NK-92 (cell line): ENCODE measurements at regions not wholly inside any gene's neighbourhood (a gene's known extent, or its start where the extent isn't known, plus 50 kb on each side); places are given as distances from the start of the nearest gene placed in this dataset.

Experiments
- DNase-seq: peaks from one replicate; lab custom pipeline; 2025; ENCODE audit not compliant: unreplicated experiment; lab: John Stamatoyannopoulos, UW

DNA sequence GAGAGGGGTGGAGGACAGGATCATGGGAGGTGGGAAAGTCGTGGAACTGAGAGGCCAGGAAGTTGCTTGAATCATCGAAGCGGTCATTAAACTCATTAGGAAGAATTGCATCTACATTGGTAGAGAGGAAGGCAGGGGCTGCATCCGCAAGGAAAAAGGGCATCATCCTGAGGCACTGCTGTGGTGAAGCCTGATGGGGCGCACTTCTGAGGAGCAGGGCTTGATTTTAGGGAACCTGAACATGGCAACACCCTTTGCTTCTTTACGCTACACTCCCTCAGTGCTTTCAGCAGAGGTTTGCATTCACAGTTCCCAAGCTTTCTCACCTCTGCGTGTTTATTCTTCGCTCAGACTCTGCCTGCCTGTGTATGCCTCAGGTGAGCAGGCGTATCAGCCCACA, 352.0 kb upstream of the RAB6C start:
- DNase-seq: no peak

DNA sequence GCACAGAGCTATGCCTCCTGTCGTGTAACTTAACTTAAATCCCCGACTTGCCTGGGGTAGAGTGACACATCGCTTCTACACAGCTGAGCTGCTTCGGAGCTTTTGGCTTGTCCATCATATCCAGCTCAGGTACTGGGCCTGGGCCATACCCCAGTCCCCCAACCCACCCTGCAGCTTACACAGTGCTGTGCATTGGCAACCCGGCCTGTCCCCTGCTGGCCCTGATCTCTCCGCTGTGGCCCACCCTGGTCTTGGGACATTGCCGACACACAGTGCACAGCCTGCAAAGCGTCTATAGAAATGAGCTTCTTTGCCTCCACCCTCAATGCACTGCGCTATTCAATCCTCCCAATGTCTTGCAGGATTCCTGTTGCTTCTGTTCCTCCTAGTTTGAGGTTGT, 342.8 kb upstream of the RAB6C start:
- no peak for DNase-seq

DNA sequence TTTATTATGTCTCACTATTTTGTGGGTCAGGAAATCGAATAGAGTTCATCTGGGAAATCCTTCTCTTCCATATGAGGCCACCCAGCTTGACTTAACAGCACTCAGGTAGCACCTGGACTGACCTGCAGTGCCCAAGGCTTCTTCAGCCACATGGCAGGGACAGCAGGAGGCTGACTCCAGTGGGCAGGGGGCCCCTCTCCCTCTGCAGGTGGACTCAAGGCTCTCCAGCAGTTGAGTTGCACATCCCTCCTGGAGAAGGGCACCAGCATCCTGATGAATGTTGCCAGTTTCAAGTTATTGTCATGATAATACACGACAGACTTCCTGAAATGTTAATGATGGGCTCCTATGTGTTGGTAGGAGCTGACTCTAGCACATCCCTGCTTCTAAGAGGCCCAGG, 338.1 kb upstream of the RAB6C start:
- DNase-seq: no peak

DNA sequence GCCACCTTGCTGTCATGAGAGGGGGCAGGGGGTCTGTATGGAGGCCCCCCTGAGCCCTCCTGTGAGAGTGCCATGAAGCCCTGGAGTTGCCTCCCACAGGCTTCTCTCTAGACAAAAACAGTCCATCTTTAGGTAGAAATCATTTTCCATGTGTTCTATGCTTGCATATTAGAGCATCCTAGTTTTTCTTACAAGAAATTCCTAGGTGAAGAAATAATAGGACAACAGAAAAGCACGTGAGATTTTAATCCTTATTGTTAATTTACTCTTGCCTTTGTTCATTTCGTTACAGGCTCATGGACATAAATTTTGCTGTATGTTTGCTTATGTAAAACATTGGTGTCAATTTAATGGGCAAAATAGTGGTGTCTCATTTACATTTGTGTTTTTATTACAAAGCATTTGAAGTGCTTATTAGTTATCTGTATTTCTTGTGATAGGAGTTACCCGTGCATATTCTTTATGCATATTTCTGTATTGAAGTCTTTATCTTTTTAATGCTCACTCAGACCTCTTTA, 336.9 kb upstream of the RAB6C start:
- DNase-seq: no peak

DNA sequence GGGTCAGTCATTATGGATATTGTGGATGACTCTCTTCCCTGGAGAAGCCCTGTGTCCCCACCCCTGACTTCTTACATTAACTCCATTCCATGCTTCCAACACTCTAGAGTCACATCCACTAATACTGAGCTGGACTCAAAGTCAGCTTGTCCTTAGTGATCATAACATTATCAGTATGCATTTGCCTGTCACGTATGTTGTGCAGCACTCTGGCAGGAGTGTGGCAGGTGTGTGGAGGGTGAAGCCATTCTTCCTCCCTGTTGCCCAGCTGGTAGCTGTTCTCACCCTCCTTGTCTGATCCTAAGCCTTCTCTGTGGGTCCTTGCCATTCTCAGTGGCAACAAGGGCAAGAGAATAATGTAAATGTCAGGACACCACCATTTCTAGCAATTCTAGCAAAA, 334.1 kb upstream of the RAB6C start:
- DNase-seq: no peak

DNA sequence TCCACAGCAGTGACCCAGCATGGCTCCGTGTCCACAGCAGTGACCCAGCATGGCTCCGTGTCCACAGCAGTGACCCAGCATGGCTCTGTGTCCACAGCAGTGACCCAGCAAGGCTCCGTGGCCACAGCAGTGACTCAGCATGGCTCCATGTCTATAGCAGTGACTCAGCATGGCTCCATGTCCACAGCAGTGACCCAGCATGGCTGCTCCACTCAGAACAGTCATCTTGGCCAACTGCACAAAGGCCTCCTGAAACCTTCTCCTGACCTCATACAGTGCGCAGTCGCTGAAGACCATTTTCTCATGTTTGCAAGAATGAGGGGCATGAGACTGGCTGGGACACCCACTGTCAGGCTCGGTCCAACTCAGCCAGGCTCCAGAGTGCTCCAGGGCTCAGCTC, 333.4 kb upstream of the RAB6C start:
- no peak for DNase-seq

DNA sequence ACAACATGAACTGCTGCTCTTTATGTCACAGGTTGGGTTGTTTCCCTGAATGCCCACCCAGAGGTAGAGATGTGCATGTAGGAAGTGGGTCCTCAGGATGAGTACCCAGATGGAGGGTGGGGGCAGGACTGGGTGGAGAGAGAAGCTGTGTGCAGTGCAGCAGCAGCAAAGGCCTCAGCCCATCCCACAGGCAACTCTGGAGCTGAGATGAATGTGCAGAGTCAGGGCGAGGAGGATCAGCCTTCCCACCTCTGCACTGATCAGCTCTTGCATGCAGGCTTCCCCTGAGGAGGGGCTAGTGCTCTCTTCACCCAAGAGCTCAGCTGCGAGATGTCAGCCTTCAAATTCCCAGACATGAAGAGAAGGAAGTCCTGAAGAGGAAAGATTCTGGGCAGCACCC, 326.2 kb upstream of the RAB6C start:
- no peak for DNase-seq

DNA sequence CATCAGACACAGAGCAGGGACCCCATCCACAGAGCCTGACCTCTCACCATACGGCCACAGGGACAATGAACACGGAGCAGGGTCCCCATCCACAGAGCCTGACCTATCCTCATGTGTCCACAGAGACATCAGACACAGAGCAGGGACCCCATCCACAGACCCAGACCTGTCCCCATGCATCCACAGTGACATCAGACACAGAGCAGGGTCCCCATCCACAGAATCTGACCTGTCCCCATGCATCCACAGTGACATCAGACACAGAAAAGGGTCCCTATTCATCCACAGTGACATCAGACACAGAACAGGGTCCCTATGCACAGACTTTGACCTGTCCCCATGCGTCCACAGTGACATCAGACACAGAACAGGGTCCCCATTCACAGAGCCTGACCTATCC, 325.1 kb upstream of the RAB6C start:
- DNase-seq: no peak

DNA sequence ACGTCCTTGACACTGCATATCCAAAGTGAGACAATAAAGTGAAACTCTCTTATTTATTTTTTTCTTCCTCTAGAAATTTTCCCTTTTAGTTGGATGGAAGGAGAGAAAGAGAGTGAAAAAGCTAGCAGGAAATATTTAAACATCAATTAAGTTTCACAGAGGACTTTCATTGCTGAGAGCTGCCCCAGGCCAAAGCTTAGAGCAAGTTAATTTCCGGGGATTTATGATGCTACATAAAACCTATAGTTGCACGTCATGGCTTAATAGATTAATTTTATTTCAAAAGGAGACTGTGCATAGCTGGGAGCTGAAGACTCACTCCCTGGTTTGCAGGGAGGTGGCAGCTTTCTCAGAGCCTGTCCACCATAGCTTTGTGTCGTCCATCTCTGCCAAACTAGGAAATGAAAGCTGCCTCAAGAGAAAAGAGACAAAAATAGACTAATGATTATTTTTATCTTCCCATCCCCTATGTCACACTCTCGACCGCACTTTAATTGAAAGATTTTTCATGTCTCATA, 323.3 kb upstream of the RAB6C start:
- no peak for DNase-seq

DNA sequence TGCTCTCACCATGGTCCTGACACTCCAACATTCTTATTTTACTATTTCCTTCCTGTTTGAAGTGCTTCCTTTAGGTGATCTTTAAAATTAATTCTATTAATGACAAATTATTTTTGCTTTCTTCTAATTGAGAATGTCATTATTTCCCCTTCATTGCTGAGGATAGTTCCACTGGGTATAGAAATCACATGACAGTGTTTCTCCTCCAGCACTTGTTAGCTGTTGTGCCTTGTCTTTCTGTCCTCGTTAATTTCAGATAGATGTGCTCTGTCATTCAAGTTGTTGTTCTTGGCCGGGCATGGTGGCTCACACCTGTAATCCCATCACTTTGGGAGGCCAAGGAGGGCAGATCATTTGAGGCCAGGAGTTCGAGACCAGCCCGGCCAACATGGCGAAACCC, 321.0 kb upstream of the RAB6C start:
- DNase-seq: no peak

DNA sequence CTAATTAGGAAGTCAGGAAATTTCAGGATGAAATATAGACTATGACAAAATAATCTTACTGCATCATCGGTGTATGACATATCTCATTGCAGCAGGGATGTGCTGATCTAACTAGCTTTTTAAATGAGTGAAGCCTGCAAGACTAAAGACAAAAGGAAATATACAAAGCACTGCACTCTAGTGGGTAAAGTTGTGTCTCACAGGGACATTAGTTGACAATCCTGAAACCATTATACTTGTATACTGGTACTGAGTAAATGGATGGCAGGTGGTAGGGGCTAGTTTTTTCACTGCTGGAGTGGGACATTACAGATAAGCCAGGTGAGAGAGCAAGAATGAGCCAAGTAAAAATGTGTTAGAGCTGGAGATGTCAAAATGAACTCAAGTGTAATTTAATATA, 317.5 kb upstream of the RAB6C start:
- DNase-seq: no peak

DNA sequence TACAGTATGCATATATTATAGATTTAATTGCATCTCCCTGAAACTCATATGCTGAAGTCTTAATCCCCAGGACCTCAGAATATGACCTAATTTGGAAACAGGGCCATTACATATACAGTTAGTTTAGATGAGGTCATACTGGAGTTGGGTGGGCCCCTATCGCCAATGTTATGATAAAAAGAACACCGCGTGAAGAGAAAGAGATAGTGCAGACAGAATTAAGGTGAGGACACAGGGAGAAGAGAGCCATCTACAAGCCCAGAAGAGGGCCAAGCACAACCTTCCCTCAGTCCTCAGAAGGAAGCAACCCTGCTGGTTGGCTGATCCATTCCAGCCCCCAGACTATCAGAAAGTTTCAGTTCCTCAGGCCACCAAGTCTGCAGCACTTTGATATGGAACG, 311.9 kb upstream of the RAB6C start:
- no peak for DNase-seq

DNA sequence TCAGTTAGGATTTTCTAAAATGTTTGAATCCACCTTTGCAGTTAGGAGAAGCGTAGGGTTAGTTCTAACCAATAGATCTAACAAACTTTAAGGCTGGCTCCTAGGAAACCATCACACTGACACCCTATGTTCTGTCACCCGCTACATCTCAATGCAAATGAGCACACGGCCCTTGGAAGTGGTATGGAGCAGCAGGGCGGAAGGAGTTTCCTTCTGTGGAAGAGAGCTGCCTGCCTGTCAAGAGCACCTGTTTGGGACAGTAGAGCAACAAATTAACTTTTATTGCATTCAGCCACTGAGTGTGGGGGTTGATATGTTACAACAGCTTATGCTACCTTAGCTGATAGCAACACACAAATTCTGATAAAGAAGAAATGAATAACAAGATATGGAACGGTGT, 306.9 kb upstream of the RAB6C start:
- no peak for DNase-seq

DNA sequence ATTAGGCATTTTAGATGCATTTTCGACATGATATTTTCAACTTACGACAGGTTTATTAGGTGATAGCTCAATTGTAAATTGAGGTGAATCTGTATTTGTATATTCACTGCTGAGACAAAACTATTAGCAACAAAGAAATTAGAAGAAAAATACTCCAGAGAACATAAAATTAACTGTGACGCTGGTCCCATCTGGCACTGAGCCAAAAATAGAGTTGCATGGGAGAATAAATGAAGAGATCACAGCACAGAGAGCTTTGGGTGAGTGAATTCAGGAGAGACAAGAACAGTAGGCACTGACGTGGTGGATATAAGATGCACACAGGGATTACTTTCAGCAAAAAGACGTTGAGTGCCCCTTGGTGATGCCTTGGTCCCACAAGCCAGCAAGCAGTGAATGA, 306.2 kb upstream of the RAB6C start:
- DNase-seq: no peak

DNA sequence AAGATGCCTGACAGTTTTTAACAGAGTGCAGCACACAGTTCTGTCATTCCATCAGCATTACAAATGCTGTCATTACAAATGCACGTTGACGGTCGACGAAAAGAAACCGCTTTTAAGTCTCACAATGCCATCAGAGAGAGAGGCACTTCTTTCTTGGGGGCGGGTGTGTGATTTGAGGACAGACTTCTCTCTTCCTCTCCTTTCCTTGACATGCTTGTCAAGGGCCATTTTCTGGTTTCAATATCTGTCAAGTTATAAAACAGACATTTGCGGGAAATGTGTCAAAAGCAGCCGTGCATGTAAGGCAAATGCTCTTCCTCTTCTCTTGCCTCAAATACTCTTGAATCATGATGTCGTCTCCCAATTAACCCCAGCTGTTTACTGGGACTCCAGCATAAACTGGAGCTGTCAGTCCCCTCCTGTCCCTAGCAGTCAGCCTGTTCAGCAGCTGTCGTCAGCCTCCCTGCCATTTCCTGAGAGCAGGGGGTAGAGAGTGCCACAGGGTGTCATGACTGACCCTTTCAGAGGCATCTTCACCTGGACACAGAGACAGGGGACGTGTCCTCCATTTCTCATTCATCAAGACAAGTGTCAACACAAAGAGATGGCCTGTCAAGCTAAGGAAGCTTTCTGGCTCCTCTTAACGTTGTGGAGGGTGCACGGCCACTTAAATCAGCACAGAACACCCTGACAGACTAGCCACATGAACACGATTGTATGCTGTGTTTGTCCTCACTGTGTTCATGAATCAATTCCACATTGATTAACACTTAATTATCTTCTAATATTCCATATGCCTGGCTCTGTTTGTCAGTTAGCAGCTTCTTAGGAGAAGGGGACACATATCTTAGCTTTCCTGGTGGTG, 305.4 kb upstream of the RAB6C start:
- no peak for DNase-seq

DNA sequence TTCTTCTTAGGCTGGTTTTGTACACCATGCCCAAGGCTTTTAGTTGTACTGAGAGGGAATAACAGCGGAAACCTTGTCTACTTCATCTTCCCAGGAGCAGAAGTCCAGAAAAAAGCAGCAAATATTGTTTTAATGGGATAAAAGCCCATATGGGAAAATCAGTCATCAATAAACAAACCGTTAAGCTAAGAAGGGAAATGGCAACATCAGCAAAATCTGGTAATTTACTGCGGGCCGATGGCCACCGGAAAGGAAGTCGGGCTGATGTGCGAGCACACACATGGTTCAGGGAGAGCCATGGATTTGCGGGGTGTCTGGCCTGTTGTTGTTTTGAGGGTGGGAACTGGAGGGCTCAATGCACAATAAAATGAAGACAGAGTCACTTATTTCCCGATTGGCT, 300.7 kb upstream of the RAB6C start:
- DNase-seq: no peak

DNA sequence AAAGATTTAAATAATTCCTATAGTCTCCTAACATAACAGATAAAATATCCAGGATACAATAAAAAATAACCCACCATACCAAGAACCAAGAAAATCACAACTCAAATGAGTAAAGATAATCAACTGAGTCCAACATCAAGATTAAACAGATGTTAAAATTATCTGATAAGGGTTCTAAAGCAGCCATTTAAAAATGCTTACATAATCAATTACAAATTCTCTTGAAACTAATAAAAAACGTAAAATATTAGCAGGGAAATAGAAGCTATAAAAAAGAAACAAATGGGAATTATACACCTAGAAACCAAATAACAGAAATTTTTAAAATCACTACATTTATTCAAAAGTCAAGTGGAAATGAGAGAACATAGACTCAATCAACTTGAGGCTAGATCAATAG, 297.7 kb upstream of the RAB6C start:
- DNase-seq: no peak

DNA sequence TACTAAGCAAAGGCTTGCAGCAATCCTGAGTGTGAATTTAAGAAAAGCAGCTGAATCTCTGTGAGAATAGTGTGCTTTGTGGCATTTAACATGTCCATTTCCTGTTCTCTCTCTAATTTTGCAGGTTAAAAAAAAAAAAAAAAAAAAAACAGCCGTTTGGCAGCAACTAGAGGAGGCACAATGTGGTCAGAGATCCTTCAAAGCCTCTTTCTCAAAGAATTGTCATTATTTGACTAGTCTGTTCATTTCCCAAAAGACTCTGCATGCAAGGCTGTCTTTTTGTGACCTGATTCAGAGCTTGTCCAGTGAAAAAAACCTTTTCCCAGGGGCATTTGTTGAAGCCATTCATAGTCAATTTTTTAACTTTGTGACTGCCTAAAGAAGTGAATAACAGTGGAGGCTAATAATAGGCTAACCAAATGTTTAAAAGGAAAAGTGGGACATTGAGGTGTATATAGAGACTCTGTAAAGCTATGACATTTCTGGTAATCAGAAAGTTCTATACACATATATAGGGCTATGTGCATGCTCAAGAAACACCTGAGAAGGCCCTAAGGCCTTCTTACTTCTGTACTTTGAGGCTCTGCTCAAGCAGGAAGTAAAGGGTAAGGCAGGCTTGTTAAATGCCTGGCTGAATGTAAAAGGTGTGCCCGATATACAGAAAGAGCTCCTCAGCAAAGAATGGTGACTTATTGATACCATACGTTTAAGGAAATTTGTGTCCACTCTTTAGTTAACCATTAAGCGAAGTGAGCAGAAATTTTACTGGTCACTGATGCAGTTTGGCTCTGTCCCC, 289.6 kb upstream of the RAB6C start:
- no peak for DNase-seq

DNA sequence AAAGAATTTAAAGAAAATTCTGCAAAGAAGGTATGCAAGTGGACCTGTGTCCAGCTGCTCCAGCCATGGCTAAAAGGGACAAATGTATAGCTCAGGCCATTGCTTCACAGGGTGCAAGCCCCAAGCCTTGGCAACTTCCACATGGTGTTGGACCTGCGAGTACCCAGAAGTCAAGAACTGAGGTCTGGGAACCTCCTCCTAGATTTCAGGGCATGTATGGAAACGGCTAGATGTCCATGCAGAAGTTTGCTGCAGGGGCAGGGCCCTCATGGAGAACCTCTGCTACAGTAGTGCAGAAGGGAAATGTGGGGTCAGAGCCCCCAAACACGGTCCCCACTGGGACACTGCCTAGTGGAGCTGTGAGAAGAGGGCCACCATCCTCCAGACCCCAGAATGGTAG, 284.0 kb upstream of the RAB6C start:
- no peak for DNase-seq

DNA sequence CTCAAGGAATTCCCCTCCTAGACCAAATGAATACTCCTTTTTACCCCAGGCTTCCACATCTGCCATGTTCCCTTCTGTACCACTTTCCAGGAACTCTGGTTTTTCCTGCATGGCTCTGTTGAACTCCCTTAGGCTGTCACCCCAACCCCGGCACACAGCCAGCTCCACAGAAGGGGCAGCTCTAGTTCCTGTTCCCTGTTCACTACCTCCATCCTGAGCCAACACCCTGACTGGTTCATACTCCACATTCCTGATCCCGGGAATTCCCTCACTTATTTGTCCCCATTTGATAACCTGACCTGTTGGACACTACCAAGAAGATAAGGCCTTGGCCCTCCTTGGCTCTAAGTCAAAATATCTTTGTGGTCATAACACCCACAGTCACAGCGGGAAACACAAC, 280.9 kb upstream of the RAB6C start:
- DNase-seq: no peak

DNA sequence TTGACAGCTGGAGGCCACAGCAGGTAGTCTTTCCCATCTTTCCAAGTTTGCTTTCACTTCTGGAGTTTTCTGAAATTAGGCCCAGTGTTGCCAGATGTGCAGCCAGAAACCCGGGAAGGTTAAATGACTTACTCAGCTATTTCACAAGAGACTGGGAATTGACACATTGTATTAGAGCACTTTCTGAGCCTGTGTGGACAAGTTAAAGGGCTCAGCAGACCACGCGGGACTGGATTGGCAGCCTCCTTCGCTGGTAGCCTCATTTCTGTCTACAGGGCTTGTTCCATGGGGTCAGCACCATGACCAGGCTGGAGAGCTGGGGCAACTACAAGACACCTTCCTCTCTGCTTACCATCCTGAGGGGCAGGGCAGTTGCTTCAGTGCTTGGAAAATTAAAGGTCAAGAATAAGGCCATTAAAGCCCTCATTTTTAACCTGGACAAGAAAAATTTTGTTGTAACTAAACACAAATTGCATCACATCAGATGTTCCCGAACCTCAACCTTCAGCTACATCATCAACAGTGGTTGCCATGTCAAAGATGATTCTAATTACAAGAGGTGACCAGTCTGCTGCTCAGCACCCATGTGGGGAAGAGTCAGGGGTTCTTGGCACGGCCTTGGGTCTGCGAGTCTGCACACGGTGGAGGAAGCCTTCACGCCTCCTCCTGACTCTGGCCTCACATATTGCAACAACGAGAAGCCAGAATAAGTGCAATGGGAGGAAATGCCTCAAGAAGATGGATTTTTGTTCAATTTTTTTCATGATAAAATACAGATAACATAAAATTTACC, 279.5 kb upstream of the RAB6C start:
- no peak for DNase-seq
